Erythroblast (primary cell): ENCODE measurements at regions not wholly inside any gene's neighbourhood (a gene's known extent, or its start where the extent isn't known, plus 50 kb on each side); places are given as distances from the start of the nearest gene placed in this dataset.

Experiments
- GATA1 ChIP-seq: IDR thresholded peaks from 2 replicates; pipeline ENCODE4 v1.6.1; 2011; ENCODE audit warnings: low read depth, mild to moderate bottlenecking, control low read depth, low read length, moderate library complexity
- POLR2A ChIP-seq: IDR thresholded peaks from 2 replicates; pipeline ENCODE4 v1.6.1; 2011; ENCODE audit warnings: mild to moderate bottlenecking, low read length

DNA sequence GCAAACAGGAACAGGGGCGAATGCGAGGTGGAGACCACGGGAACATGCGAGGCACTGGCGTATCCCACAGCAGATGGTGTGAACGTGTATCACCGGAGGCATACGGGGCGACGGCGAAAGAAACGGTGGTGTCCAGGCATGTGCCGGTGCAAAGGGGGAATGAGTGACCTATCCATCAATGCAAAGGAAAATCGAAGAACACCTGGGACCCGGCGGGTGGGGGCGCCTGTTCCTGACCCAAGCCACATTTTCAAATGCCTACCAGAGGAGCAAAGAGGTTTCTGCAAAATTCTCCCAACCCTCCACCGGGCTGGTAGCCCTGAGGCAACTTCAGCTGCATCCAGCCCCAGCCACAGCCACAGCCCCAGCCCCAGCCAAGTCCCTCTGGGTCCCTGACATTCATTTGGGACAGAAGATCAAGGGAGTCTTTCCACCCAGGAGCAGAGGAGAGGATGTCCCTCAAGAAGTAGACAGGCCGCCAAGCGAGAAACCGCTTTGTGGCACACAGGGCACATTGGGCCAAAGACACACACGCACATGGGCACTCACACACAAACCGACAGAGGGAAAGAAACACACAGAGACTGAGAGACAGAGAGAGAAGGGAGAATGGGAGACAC is 164.0 kb upstream of the ZNF337 start:
- TF ChIP-seq POLR2A, result no peak
- no peak for TF ChIP-seq GATA1
